Tibial nerve (tissue), 4 donors: ENCODE measurements at regions not wholly inside any gene's neighbourhood (a gene's known extent, or its start where the extent isn't known, plus 50 kb on each side); places are given as distances from the start of the nearest gene placed in this dataset.
"Not testable (repeated sequence)": the region's sequence is repeated elsewhere in the genome, so short reads cannot be mapped to it uniquely, and the experiment has no call there.

Experiments used
- DNase-seq, 2 donors: peaks; one replicate each; pipeline ENCODE4 v3.0.0-alpha.2; 2019; ENCODE audit warnings: low spot score in 2 of 2
- H3K27ac ChIP-seq, 4 donors: fragments of 200-600 bp; sonication (generic) in 3 of 4; one replicate each; pipeline ENCODE4 v1.5.1; 2017 to 2019; ENCODE audit warnings: mild to moderate bottlenecking in 1 of 4
- H3K27me3 ChIP-seq, 2 donors: fragments of 200-600 bp; sonication (generic) in 1 of 2; one replicate each; pipeline versions ENCODE4 v1.5.1 to v1.6.0; 2017 to 2019
- H3K36me3 ChIP-seq, 3 donors: fragments of 200-600 bp; sonication (generic); one replicate each; pipeline ENCODE4 v1.5.1; 2018 to 2019
- H3K4me1 ChIP-seq, 4 donors: fragments of 200-600 bp; sonication (generic) in 3 of 4; one replicate each; pipeline ENCODE4 v1.5.1; 2017 to 2019
- H3K4me3 ChIP-seq, 4 donors: fragments of 200-600 bp; sonication (generic) in 3 of 4; one replicate each; pipeline ENCODE4 v1.5.1; 2017 to 2019; ENCODE audit warnings: mild to moderate bottlenecking in 1 of 4, moderate library complexity in 1 of 4
- H3K9me3 ChIP-seq, 4 donors: fragments of 200-600 bp; sonication (generic) in 3 of 4; one replicate each; pipeline ENCODE4 v1.5.1; 2017 to 2019
- EP300 ChIP-seq, 2 donors: sonication (generic); formaldehyde crosslinking; IDR thresholded peaks; one replicate each; pipeline ENCODE4 v1.6.1; 2017; ENCODE audit warnings: antibody characterized with exemption in 2 of 2, mild to moderate bottlenecking in 1 of 2
- POLR2A ChIP-seq, 2 donors: fragments of 450-650 bp; IDR thresholded peaks; one replicate each; pipeline ENCODE4 v1.6.1; 2017; ENCODE audit warnings: antibody characterized with exemption in 2 of 2, mild to moderate bottlenecking in 2 of 2, moderate library complexity in 2 of 2
- WGBS, 2 donors: methylation state at CpG; one replicate each; pipeline ENCODE4 v1.1.5; 2018; 5-methylcytosine and 5-hydroxymethylcytosine counted together
- TF ChIP-seq, protein P1 (sequence below), 5 experiments: fragments of 200-600 bp in 3 of 5; fragments of 450-650 bp in 2 of 5; sonication (generic) in 3 of 5; IDR thresholded peaks; one replicate each; pipeline ENCODE4 v1.5.1; 2016 to 2019; ENCODE audit warnings: antibody characterized with exemption in 5 of 5, mild to moderate bottlenecking in 3 of 5, moderate library complexity in 2 of 5

DNA sequence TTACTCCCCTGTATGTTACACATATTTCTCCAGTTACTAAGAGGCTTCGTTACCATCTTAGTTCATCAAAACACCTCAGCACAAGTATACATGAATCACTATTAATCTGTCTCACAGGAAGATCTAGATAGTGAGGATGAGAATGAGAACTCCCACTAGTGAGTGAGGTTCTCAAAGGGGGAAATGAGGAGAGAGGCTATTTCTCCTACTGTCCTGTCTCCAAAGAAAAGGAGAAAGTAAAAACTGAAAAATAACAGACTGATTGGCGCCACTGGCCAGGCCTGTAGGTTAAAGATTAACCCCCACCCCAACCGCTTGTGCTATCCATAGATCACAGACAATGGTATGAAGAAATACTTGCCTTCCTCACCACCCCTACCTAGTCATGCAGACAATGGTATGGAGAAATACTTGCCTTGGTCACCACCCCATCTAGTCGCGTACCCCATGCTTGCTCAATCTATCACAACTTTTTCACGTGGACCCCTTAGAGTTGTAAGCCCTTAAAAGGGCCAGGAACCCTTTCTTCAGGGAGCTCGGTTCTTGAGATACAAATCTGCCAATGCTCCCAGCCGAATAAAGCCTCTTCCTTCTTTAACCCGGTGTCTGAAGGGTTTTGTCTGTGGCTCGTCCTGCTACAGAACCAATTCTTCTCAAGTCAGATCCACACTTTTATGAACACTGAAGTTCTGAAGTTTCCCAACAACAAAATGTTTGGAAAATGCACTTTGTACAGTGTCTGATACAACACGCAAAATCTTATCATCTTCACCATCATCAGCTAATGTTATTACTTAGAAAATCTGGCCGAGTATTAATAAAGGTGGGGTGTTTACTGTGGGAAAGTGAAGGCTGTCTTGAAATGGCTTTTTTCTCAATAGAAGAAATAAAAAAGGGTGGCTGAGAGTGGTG, 598.1 kb downstream of the UQCRFS1 start:
- Histone ChIP-seq H3K27me3 (no peaks in the 10 kb centered on the region), H3K4me1 (no peaks in the 10 kb centered on the region), H3K27ac (no peak overlapping the region), H3K4me3 (no peak overlapping the region), H3K36me3 (no peaks in the 10 kb centered on the region), H3K9me3 (peaks cover 0 to 42% (median 0%) of the 10 kb centered on the region in 4 donors)
- WGBS, 2 donors, result 86 to 90% methylated on average over 12 of the region's 12 CpGs
- TF ChIP-seq EP300 (IDR thresholded peaks at IDR 0.05), result no peak
- no peak for TF ChIP-seq POLR2A (IDR thresholded peaks at IDR 0.05)
- TF ChIP-seq, protein P1, sequence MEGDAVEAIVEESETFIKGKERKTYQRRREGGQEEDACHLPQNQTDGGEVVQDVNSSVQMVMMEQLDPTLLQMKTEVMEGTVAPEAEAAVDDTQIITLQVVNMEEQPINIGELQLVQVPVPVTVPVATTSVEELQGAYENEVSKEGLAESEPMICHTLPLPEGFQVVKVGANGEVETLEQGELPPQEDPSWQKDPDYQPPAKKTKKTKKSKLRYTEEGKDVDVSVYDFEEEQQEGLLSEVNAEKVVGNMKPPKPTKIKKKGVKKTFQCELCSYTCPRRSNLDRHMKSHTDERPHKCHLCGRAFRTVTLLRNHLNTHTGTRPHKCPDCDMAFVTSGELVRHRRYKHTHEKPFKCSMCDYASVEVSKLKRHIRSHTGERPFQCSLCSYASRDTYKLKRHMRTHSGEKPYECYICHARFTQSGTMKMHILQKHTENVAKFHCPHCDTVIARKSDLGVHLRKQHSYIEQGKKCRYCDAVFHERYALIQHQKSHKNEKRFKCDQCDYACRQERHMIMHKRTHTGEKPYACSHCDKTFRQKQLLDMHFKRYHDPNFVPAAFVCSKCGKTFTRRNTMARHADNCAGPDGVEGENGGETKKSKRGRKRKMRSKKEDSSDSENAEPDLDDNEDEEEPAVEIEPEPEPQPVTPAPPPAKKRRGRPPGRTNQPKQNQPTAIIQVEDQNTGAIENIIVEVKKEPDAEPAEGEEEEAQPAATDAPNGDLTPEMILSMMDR (IDR thresholded peaks at IDR 0.05), result no peak
- no peak for DNase-seq

DNA sequence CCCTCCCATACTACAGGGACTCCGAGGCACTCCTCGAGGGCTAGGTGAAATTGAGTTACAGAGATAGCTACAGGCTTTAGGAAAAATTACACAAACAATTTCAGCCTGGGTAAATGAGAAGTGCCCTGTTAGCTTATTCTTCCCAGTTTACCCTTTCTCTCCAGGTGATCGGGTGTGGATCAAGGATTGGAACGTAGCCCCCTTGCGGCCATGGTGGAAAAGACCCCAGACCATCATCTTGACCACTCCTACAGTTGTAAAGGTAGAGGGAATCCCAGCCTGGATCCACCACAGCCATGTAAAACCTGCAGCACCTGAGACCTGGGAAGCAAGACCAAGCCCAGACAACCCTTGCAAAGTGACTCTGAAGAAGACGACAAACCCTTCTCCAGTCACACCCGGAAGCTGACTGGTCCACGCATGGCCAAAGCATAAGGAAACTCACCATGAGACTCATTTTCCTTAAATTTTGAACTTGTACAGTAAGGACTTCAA, 600.6 kb downstream of the UQCRFS1 start:
- no peak for TF ChIP-seq POLR2A (IDR thresholded peaks at IDR 0.05)
- TF ChIP-seq, protein P1 (IDR thresholded peaks at IDR 0.05), result no peak
- no peak for TF ChIP-seq EP300 (IDR thresholded peaks at IDR 0.05)
- Histone ChIP-seq H3K4me1 (no peaks in the 10 kb centered on the region), H3K36me3 (no peaks in the 10 kb centered on the region), H3K27ac (no peak overlapping the region), H3K9me3 (peaks cover 0 to 57% (median 0%) of the 10 kb centered on the region in 4 donors), H3K4me3 (no peak overlapping the region), H3K27me3 (no peaks in the 10 kb centered on the region)
- no peak for DNase-seq
- 89 to 90% methylated on average over 8 of the region's 8 CpGs for WGBS, 2 donors

DNA sequence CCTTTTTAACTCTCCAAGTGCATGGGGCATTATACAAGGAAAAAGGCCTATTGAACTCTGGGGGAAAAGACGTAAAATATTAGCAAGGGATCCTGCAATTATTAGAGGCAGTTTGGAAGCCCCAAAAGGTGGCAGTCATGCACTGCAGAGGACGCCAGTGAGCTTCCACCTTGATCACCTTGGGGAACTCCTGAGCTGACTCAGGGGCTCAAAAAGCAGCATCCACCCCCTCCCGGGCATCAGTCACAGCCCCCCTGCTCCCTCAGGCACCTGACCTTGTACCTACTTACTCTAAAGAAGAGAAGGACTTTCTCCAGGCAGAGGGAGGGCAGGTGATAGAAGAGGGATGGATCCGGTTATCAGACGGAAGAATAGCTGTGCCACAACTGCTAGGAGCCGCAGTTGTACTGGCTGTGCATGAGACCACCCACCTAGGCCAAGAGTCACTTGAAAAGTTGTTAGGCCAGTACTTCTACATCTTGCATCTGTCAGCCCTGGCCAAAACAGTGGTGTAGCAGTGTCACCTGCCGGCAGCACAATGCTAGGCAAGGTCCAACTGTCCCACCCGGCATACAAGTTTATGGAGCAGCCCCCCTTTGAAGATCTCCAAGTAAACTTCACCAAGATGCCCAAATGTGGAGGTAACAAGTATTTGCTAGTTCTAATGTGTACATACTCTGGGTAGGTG, 601.6 kb downstream of the UQCRFS1 start:
- peaks cover 0 to 66% (median 0%) of the 10 kb centered on the region in 4 donors for H3K9me3 ChIP-seq
- H3K4me1 ChIP-seq, H3K27me3 ChIP-seq, H3K27ac ChIP-seq, H3K4me3 ChIP-seq, H3K36me3 ChIP-seq, DNase-seq: not testable (repeated sequence)
- WGBS, 2 donors, result 82 to 86% methylated on average over 8 of the region's 8 CpGs

DNA sequence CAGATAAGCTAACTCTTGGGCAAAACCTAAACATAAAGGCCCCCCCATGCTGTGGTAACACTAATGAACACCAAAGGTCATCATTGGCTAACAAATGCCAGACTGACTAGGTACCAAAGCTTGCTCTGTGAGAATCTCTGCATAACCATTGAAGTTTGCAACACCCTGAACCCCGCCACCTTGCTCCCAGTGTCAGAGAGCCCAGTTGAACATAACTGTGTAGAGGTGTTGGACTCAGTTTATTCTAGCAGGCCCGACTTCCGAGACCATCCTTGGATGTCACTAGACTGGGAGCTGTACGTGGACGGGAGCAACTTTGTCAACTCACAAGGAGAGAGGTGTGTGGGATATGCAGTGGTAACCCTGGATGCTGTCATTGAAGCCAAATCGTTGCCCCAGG, 602.2 kb downstream of the UQCRFS1 start:
- Histone ChIP-seq H3K4me1 (no peaks in the 10 kb centered on the region), H3K9me3 (peaks cover 0 to 72% (median 2%) of the 10 kb centered on the region in 4 donors), H3K27me3 (no peaks in the 10 kb centered on the region), H3K27ac (no peak overlapping the region), H3K4me3 (no peak overlapping the region), H3K36me3 (no peaks in the 10 kb centered on the region)
- 80 to 85% methylated on average over 6 of the region's 6 CpGs for WGBS, 2 donors
- no peak for TF ChIP-seq POLR2A (IDR thresholded peaks at IDR 0.05)
- no peak for TF ChIP-seq EP300 (IDR thresholded peaks at IDR 0.05)
- TF ChIP-seq, protein P1 (IDR thresholded peaks at IDR 0.05), result no peak
- no peak for DNase-seq

DNA sequence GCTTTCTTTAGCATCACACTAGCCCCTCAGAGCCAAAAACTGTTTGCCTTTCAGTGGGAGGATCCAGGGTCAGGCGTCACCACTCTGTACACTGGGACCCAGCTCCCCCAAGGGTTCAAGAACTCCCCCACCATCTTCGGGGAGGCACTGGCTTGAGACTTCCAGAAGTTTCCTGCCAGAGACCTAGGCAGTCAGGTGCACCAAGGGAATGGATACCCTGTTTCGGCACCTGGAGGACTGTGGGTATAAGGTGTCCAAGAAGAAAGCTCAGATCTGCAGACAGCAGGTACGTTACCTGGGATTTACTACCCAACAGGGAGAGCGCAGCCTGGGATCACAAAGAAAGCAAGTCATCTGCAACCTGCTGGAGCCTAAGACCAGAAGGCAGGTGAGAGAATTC, 603.0 kb downstream of the UQCRFS1 start:
- Histone ChIP-seq H3K4me1 (no peaks in the 10 kb centered on the region), H3K9me3 (peaks cover 0 to 66% (median 2%) of the 10 kb centered on the region in 4 donors), H3K27ac (no peak overlapping the region), H3K36me3 (no peaks in the 10 kb centered on the region), H3K27me3 (no peaks in the 10 kb centered on the region), H3K4me3 (no peak overlapping the region)
- DNase-seq, result no peak
- TF ChIP-seq EP300 (IDR thresholded peaks at IDR 0.05) (no peak), POLR2A (IDR thresholded peaks at IDR 0.05) (no peak)
- TF ChIP-seq, protein P1 (IDR thresholded peaks at IDR 0.05), result no peak
- WGBS, 2 donors, result 91 to 97% methylated on average over 4 to 5 of the region's 5 CpGs
